ENCODE measurements at regions not wholly inside any gene's neighbourhood (a gene's known extent, or its start where the extent isn't known, plus 50 kb on each side); places are given as distances from the start of the nearest gene placed in this dataset.

- H3K9me3 ChIP-seq (ENCODE audit: control insufficient read depth, insufficient read depth, low read depth, low read length) = no peaks in the 10 kb centered on the region
- ChIA-PET POLR2A (no interaction called here), CTCF (interaction anchor here (0.6 to 0.8 kb wide), 2 partner anchors 11 to 342 kb away, joined by 3 to 4 read pairs; no protein-coding TSS in a partner anchor)
- no peak overlapping the region for H3K27ac ChIP-seq (ENCODE audit: extremely low read depth, low read depth, low read length)
- TF ChIP-seq ZNF148 (tag by site-specific recombination; IDR thresholded peaks at IDR 0.05; ENCODE audit: borderline replicate concordance) (no peak), ZNF112 (tag by site-specific recombination; IDR thresholded peaks at IDR 0.05) (no peak), FEZF1 (tag by site-specific recombination; IDR thresholded peaks at IDR 0.05) (no peak), ZBTB17 (tag by site-specific recombination; IDR thresholded peaks at IDR 0.05) (no peak), PRDM2 (tag by site-specific recombination; IDR thresholded peaks at IDR 0.05; ENCODE audit: borderline replicate concordance) (no peak), IKZF3 (tag by site-specific recombination; IDR thresholded peaks at IDR 0.05) (no peak), SP7 (tag by site-specific recombination; IDR thresholded peaks at IDR 0.05) (no peak), ZNF571 (tag by site-specific recombination; IDR thresholded peaks at IDR 0.05) (no peak), ZNF248 (tag by site-specific recombination; IDR thresholded peaks at IDR 0.05) (no peak), OVOL3 (tag by site-specific recombination; IDR thresholded peaks at IDR 0.05) (no peak), ZNF664 (tag by site-specific recombination; IDR thresholded peaks at IDR 0.05) (no peak), ZNF133 (tag by site-specific recombination; IDR thresholded peaks at IDR 0.05) (no peak), WT1 (tag by site-specific recombination; IDR thresholded peaks at IDR 0.05) (no peak), ZNF692 (tag by site-specific recombination; IDR thresholded peaks at IDR 0.05) (no peak), ZNF175 (tag by site-specific recombination; IDR thresholded peaks at IDR 0.05) (no peak)
- H3K36me3 ChIP-seq (ENCODE audit: control insufficient read depth in 2 of 2, insufficient read depth in 1 of 2, low read length in 2 of 2) = no peaks in the 10 kb centered on the region
- no peaks in the 10 kb centered on the region for H3K4me1 ChIP-seq (ENCODE audit: control insufficient read depth, insufficient read depth, low read length)
- no peak overlapping the region for H3K4me3 ChIP-seq (ENCODE audit: low read depth, low read length)
Observed at GRCh38 chr14:38710196-38710595, 392.8 kb downstream of the SEC23A start.

- no peaks in the 10 kb centered on the region for H3K36me3 ChIP-seq (ENCODE audit: control insufficient read depth in 2 of 2, insufficient read depth in 1 of 2, low read length in 2 of 2)
- CTCF ChIA-PET = interaction anchor here (0.6 kb wide), 1 partner anchor 104 kb away, joined by 3 read pairs; no protein-coding TSS in a partner anchor
- H3K4me1 ChIP-seq (ENCODE audit: control insufficient read depth, insufficient read depth, low read length) = no peaks in the 10 kb centered on the region
- H3K27ac ChIP-seq (ENCODE audit: extremely low read depth, low read depth, low read length) = no peak overlapping the region
- H3K9me3 ChIP-seq (ENCODE audit: control insufficient read depth, insufficient read depth, low read depth, low read length) = no peaks in the 10 kb centered on the region
- POLR2A ChIA-PET = no interaction called here
- H3K4me3 ChIP-seq (ENCODE audit: low read depth, low read length) = no peak overlapping the region
- TF ChIP-seq ZNF2 (tag by site-specific recombination; IDR thresholded peaks at IDR 0.05) (no peak), KLF7 (tag by site-specific recombination; IDR thresholded peaks at IDR 0.05; ENCODE audit: borderline replicate concordance) (no peak), OSR2 (tag by site-specific recombination; IDR thresholded peaks at IDR 0.05) (no peak), ZNF837 (tag by site-specific recombination; IDR thresholded peaks at IDR 0.05) (no peak), ZNF16 (tag by site-specific recombination; IDR thresholded peaks at IDR 0.05; ENCODE audit: low read depth) (no peak), KLF17 (tag by site-specific recombination; IDR thresholded peaks at IDR 0.05) (no peak), TSHZ1 (tag by site-specific recombination; IDR thresholded peaks at IDR 0.05; ENCODE audit: borderline replicate concordance) (no peak)
Observed at GRCh38 chr14:38705220-38705619, 397.8 kb downstream of the SEC23A start.

Measured in HEK293 (cell line).